ENCODE measurements at regions not wholly inside any gene's neighbourhood (a gene's known extent, or its start where the extent isn't known, plus 50 kb on each side); places are given as distances from the start of the nearest gene placed in this dataset.

GRCh38 chr2:223294756-223295155, 242.8 kb downstream of the KCNE4 start:
- Histone ChIP-seq H3K79me1 (ENCODE audit: low read depth in 1 of 2, low read length in 2 of 2) (no peaks in the 10 kb centered on the region), H3K4me3 (ENCODE audit: insufficient read depth, low read depth, low read length) (no peak overlapping the region), H2AK9ac (replicated peaks; ENCODE audit: low read depth, low read length, poor library complexity) (no peak overlapping the region), H3K18ac (ENCODE audit: low read depth, low read length) (no peak overlapping the region), H3K14ac (replicated peaks; ENCODE audit: low read depth, low read length) (no peak overlapping the region), H4K91ac (ENCODE audit: insufficient read depth, low read depth, low read length) (no peak overlapping the region), H3K9ac (ENCODE audit: low read depth, low read length) (no peak overlapping the region), H3K36me3 (ENCODE audit: control insufficient read depth, insufficient read depth, low read length) (no peaks in the 10 kb centered on the region), H2BK15ac (ENCODE audit: low read depth, low read length) (no peak overlapping the region), H3K9me3 (ENCODE audit: control insufficient read depth, insufficient read depth, low read length) (no peaks in the 10 kb centered on the region), H4K5ac (ENCODE audit: low read depth, low read length) (no peak overlapping the region), H4K8ac (ENCODE audit: low read depth in 2 of 2, low read length in 2 of 2) (no peak overlapping the region), H2BK5ac (ENCODE audit: low read depth, low read length, poor library complexity, severe bottlenecking) (no peak overlapping the region), H3K4me2 (ENCODE audit: low read depth, low read length) (no peak overlapping the region), H3K27ac (ENCODE audit: insufficient read depth, low read length) (no peak overlapping the region), H3K27me3 (ENCODE audit: control insufficient read depth, insufficient read depth, low read length) (no peaks in the 10 kb centered on the region), H2BK20ac (ENCODE audit: low read depth, low read length) (no peak overlapping the region), H4K20me1 (ENCODE audit: insufficient read depth, low read length) (no peaks in the 10 kb centered on the region), H2BK120ac (ENCODE audit: low read depth, low read length) (no peak overlapping the region), H3K4ac (ENCODE audit: low read depth, low read length) (no peak overlapping the region), H3K23ac (ENCODE audit: low read depth, low read length) (no peak overlapping the region), H3K4me1 (ENCODE audit: control insufficient read depth, insufficient read depth, low read length) (no peaks in the 10 kb centered on the region), H3K9me1 (ENCODE audit: insufficient read depth, low read length) (no peaks in the 10 kb centered on the region), H2AK5ac (ENCODE audit: low read depth, low read length) (no peak overlapping the region), H3K56ac (ENCODE audit: extremely low read depth, insufficient read depth, low read length) (no peak overlapping the region), H2AFZ (replicated peaks; ENCODE audit: low read length, poor library complexity) (no peak overlapping the region)
- no TSS peak for BruUV-seq (replicated peaks)
- dilution Hi-C loops (cut with HindIII; ENCODE audit: low sequenced_read_pairs, unreplicated experiment): no loop called here
- ChIA-PET CTCF (no interaction called here), POLR2A (ENCODE audit: unreplicated experiment) (no interaction called here)
- DNase-seq: no peak
- intact Hi-C loops (cut with micrococcal nuclease): no loop called here
- no peak for ATAC-seq (ENCODE audit: low read depth)
- TF ChIP-seq CHD1 (IDR thresholded peaks at IDR 0.05; ENCODE audit: low read depth, low read length): no peak
- TF ChIP-seq FOS (IDR thresholded peaks at IDR 0.05; ENCODE audit: low read depth, low read length): no peak
- TF ChIP-seq RFX5 (IDR thresholded peaks at IDR 0.05; ENCODE audit: low read depth, low read length): no peak
- TF ChIP-seq CEBPB (IDR thresholded peaks at IDR 0.05; ENCODE audit: low read depth, low read length): no peak
- no peak for TF ChIP-seq SMC3 (IDR thresholded peaks at IDR 0.05; ENCODE audit: low read depth, low read length)
- no peak for TF ChIP-seq NFE2L2 (IDR thresholded peaks at IDR 0.05; ENCODE audit: low read depth, low read length)
- TF ChIP-seq RAD21 (IDR thresholded peaks at IDR 0.05; ENCODE audit: low read length): no peak
- no peak for TF ChIP-seq MAZ (IDR thresholded peaks at IDR 0.05; ENCODE audit: borderline replicate concordance, low read depth, low read length)
- TF ChIP-seq POLR2A (IDR thresholded peaks at IDR 0.05; ENCODE audit: low read depth, low read length): no peak
- TF ChIP-seq MAFK (IDR thresholded peaks at IDR 0.05; ENCODE audit: low read depth, low read length): no peak
- TF ChIP-seq CTCF (conservative IDR thresholded peaks at IDR 0.05; ENCODE audit: low read depth, low read length): no peak
- TF ChIP-seq ELK1 (IDR thresholded peaks at IDR 0.05; ENCODE audit: borderline replicate concordance, low read depth, low read length): no peak
- TF ChIP-seq MXI1 (IDR thresholded peaks at IDR 0.05; ENCODE audit: borderline replicate concordance, low read depth, low read length): no peak
- in situ Hi-C loops (cut with MboI; ENCODE audit: low sequenced_read_pairs): no loop called here

Data from IMR-90 (cell line).